ENCODE measurements at regions not wholly inside any gene's neighbourhood (a gene's known extent, or its start where the extent isn't known, plus 50 kb on each side); places are given as distances from the start of the nearest gene placed in this dataset.

- TF ChIP-seq IRF9 (CRISPR knock-in tag; IDR thresholded peaks at IDR 0.05; ENCODE audit: borderline replicate concordance) (0 out of 2 replicates have a peak, but pooled peaks have one; percentile 52), ZNF24 (IDR thresholded peaks at IDR 0.05) (peak; percentile 95), ZMYM2 (CRISPR knock-in tag; IDR thresholded peaks at IDR 0.05) (peak; percentile 67), YEATS2 (CRISPR knock-in tag; IDR thresholded peaks at IDR 0.05; ENCODE audit: borderline replicate concordance) (no peak), ZNF7 (CRISPR knock-in tag; IDR thresholded peaks at IDR 0.05) (0 out of 2 replicates have a peak, but pooled peaks have one; percentile 12), ZNF878 (CRISPR knock-in tag; IDR thresholded peaks at IDR 0.05) (peak; percentile 87), MAF1 (CRISPR knock-in tag; IDR thresholded peaks at IDR 0.05; ENCODE audit: borderline replicate concordance) (peak; percentile 92), ZNF30 (CRISPR knock-in tag; IDR thresholded peaks at IDR 0.05) (0 out of 2 replicates have a peak, but pooled peaks have one; percentile 4), ZBTB40 (IDR thresholded peaks at IDR 0.05) (peak; percentile 30; the same call in 1 of the 2 replicates), ZBTB40 (CRISPR knock-in tag; IDR thresholded peaks at IDR 0.05) (no peak), ZNF350 (CRISPR knock-in tag; IDR thresholded peaks at IDR 0.05; ENCODE audit: borderline replicate concordance, low read depth) (peak; percentile 8; the same call in 1 of the 2 replicates), NCOA1 (CRISPR knock-in tag; IDR thresholded peaks at IDR 0.05) (no peak), AKNA (CRISPR knock-in tag; IDR thresholded peaks at IDR 0.05; ENCODE audit: borderline replicate concordance) (0 out of 2 replicates have a peak, but pooled peaks have one; percentile 51)
These were observed 70.7 kb upstream of the PRSS16 start (continued) for GRCh38 chr6:27176523-27177484.

Data from HepG2 (cell line).